ENCODE measurements at regions not wholly inside any gene's neighbourhood (a gene's known extent, or its start where the extent isn't known, plus 50 kb on each side); places are given as distances from the start of the nearest gene placed in this dataset.

DNA sequence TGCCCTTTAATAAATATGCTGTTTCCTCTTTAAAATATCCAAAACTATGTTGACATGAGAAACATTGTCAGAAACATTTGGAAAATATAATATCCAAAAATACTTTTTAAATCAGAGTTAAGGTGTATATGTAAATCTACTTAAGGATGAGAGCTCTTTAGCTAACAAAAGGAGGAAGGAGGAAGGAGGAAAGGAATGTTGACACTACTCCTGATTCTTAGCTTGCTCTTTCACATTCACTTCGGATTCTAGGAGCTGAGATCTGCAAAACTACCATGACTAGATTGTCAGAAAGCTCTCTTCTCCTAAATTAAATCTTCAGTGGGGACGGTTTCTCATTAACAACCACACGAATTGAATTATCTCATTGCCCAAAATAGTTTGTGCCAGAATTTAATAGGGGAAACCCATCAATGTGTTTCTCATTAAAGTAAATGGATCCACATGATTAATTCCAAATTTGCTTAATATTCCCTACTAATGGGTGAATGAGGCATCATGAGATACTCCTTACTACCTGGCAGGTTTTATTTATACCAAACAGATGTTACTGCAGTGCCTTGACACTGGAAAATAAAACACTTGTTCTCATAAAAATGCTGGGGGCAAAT lies 509.1 kb downstream of the MBD2 start:
- TF ChIP-seq CTCF (IDR thresholded peaks at IDR 0.05; ENCODE audit: partially characterized antibody, unreplicated experiment): no peak
- Mint-ChIP-seq H3K4me3 (ENCODE audit: unreplicated experiment) (no peak overlapping the region), H3K36me3 (ENCODE audit: unreplicated experiment) (no peaks in the 10 kb centered on the region), H3K4me1 (ENCODE audit: low read depth, unreplicated experiment) (no peaks in the 10 kb centered on the region), H3K9me3 (ENCODE audit: unreplicated experiment) (no peaks in the 10 kb centered on the region), H3K27me3 (ENCODE audit: unreplicated experiment) (no peaks in the 10 kb centered on the region), H3K27ac (ENCODE audit: unreplicated experiment) (no peak overlapping the region)
- DNase-seq: no peak

GRCh38 chr18:53710080-53710479 lies 514.4 kb downstream of the MBD2 start:
- no peak for TF ChIP-seq CTCF (IDR thresholded peaks at IDR 0.05; ENCODE audit: partially characterized antibody, unreplicated experiment)
- Mint-ChIP-seq H3K4me1 (ENCODE audit: low read depth, unreplicated experiment) (no peaks in the 10 kb centered on the region), H3K9me3 (ENCODE audit: unreplicated experiment) (no peaks in the 10 kb centered on the region)

DNA sequence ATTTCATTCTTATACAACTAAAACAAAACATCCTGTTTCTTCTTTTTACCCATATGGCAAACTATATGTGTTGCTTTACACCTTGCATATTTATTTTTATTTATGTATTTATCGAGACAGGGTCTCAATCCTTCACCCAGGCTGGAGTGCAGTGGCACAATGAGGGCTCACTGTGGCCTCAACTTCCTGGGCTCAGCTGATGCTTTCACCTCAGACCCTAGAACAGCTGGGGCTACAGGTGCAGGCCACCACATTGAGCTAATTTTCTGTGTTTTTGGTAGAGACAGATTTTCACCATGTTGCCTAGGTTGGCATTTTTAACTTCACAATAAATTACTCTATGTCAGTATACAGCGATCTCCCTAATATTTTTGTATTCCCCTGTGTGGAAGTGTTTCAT lies 522.0 kb downstream of the MBD2 start:
- TF ChIP-seq CTCF (IDR thresholded peaks at IDR 0.05; ENCODE audit: partially characterized antibody, unreplicated experiment): no peak
- H3K27me3 Mint-ChIP-seq (ENCODE audit: unreplicated experiment): no peaks in the 10 kb centered on the region
- H3K4me3 Mint-ChIP-seq (ENCODE audit: unreplicated experiment): no peak overlapping the region
- H3K9me3 Mint-ChIP-seq (ENCODE audit: unreplicated experiment): no peaks in the 10 kb centered on the region
- H3K4me1 Mint-ChIP-seq (ENCODE audit: low read depth, unreplicated experiment): peaks cover 12% of the 10 kb centered on the region
- no peak overlapping the region for H3K27ac Mint-ChIP-seq (ENCODE audit: unreplicated experiment)
- DNase-seq: no peak
- H3K36me3 Mint-ChIP-seq (ENCODE audit: unreplicated experiment): no peaks in the 10 kb centered on the region

More at GRCh38 chr18:53710080-53710479, 514.4 kb downstream of the MBD2 start:
- no peaks in the 10 kb centered on the region for H3K27me3 Mint-ChIP-seq (ENCODE audit: unreplicated experiment)
- H3K4me3 Mint-ChIP-seq (ENCODE audit: unreplicated experiment): no peak overlapping the region
- no peak for DNase-seq
- H3K36me3 Mint-ChIP-seq (ENCODE audit: unreplicated experiment): peaks cover 6% of the 10 kb centered on the region
- H3K27ac Mint-ChIP-seq (ENCODE audit: unreplicated experiment): no peak overlapping the region

DNA sequence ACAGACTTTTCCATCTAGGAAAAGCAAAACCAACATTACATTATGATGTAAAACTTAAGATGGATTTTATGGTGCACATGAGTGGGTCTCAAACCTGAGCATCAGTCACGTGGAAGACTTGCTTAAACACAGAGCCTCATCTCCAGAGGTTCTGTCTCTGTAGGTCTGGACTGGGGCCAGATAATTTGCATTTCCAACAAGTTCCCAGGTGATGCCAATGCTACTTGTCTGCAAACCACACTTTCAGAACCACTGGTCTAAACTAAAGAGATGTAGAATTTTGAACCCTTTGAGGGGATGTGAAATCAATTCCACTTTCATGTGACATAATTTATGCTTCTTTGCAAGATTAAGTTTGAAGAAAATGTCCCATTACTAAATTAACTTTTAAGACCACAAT lies 522.8 kb downstream of the MBD2 start:
- no peaks in the 10 kb centered on the region for H3K27me3 Mint-ChIP-seq (ENCODE audit: unreplicated experiment)
- DNase-seq: no peak
- no peaks in the 10 kb centered on the region for H3K36me3 Mint-ChIP-seq (ENCODE audit: unreplicated experiment)
- peaks cover 12% of the 10 kb centered on the region for H3K4me1 Mint-ChIP-seq (ENCODE audit: low read depth, unreplicated experiment)
- TF ChIP-seq CTCF (IDR thresholded peaks at IDR 0.05; ENCODE audit: partially characterized antibody, unreplicated experiment): no peak
- no peak overlapping the region for H3K4me3 Mint-ChIP-seq (ENCODE audit: unreplicated experiment)
- no peak overlapping the region for H3K27ac Mint-ChIP-seq (ENCODE audit: unreplicated experiment)
- H3K9me3 Mint-ChIP-seq (ENCODE audit: unreplicated experiment): no peaks in the 10 kb centered on the region

DNA sequence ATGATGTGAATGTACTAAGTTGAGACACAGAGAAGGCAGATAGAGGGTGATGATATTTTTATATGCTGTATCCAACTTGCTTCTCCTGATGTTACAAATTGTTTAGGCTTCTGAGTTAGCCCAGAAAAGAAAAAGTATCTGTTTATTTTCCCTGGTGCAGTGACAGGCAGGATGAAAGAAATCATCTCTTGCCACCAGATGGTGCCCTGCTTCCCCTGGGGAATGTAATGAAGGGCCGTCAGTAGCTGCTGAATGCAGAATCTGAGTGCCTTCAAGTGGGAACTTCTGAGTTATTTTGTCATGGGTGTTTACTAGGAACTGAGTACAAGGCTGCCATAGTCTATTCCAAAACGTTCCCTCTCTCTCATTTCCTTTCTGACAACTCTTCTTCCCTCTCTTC lies 525.6 kb downstream of the MBD2 start:
- Mint-ChIP-seq H3K9me3 (ENCODE audit: unreplicated experiment) (peaks cover 3% of the 10 kb centered on the region), H3K4me3 (ENCODE audit: unreplicated experiment) (peak overlapping the region; percentile 6), H3K4me1 (ENCODE audit: low read depth, unreplicated experiment) (peaks cover 12% of the 10 kb centered on the region), H3K27ac (ENCODE audit: unreplicated experiment) (peak overlapping the region; percentile 52), H3K36me3 (ENCODE audit: unreplicated experiment) (no peaks in the 10 kb centered on the region), H3K27me3 (ENCODE audit: unreplicated experiment) (no peaks in the 10 kb centered on the region)
- no peak for TF ChIP-seq CTCF (IDR thresholded peaks at IDR 0.05; ENCODE audit: partially characterized antibody, unreplicated experiment)
- peak; percentile 69 for DNase-seq

Measured in glutamatergic neuron (in vitro differentiated cells).